Upper lobe of right lung (tissue), 1 donor: ENCODE measurements at regions not wholly inside any gene's neighbourhood (a gene's known extent, or its start where the extent isn't known, plus 50 kb on each side); places are given as distances from the start of the nearest gene placed in this dataset.

Source experiments
- ATAC-seq: fragments of 200-7000 bp; cut with Tn5 transposase; one replicate; pipeline ENCODE4 v1.9.1; 2020; ENCODE audit warnings: mild to moderate bottlenecking, moderate library complexity
- DNase-seq: peaks from one replicate; pipeline ENCODE4 v3.0.0-alpha.2; 2020
- H3K27ac ChIP-seq: fragments of 200-600 bp; one replicate; pipeline ENCODE4 v1.8.0; 2022
- H3K27me3 ChIP-seq: fragments of 200-600 bp; one replicate; pipeline ENCODE4 v1.8.0; 2022; ENCODE audit warnings: mild to moderate bottlenecking
- H3K36me3 ChIP-seq: fragments of 200-600 bp; one replicate; pipeline ENCODE4 v1.8.0; 2022
- H3K4me1 ChIP-seq: fragments of 200-600 bp; one replicate; pipeline ENCODE4 v1.8.0; 2022
- H3K4me3 ChIP-seq: fragments of 200-600 bp; one replicate; pipeline ENCODE4 v1.8.0; 2022; ENCODE audit warnings: mild to moderate bottlenecking
- H3K9me3 ChIP-seq: fragments of 200-600 bp; one replicate; pipeline ENCODE4 v1.8.0; 2022
- intact Hi-C: fragments of 100-400 bp; cut with DNase I; formaldehyde crosslinking; loops from one replicate; pipeline ENCODE4 v1.11.0; 2022
- TF ChIP-seq, protein P1 (sequence below): fragments of 200-600 bp; IDR thresholded peaks from one replicate; pipeline ENCODE4 v1.8.0; 2022; ENCODE audit warnings: antibody characterized with exemption
- donor health status: DM: no; HTN: yes; CAD: no; lungs with severe emphysema.

DNA sequence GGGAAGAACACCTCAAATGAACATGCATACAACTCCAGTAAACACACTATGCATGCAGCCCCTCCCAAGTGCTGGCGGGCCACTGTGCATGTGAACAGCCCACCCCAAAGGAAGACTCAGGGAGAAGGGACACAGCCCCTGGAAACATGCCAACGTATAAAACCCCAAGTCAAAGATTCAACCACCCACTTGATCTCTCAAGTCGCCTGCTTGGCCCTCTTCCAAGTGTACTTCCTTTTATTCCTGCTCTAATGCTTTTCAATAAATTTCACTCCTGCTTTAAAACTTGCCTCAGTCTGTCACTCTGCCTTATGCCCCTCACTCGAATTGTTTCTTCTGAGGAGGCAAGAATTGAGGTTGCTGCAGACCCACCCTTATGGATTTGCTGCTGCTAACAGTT lies 139.1 kb downstream of the C1D start:
- no peak for DNase-seq
- intact Hi-C loops, result no loop called here

DNA sequence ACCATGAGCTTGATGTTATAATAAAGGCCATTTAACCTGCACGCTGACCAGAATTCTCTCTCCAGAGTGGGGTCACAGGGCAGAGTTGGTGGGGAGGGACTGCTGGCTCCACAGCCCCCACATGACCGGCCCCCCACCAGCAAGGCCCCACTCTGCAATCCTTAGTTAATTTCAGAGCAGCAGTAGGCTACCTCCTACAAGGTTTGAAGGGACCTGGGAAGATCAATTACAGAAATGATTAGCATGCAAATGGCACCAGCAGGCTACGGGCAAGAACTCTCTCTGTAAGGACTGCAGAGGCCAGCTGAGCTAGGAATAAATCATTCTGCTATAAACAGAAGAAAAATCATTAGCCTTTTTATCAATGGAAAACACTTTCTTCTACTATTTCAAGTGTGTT lies 135.3 kb downstream of the C1D start:
- Histone ChIP-seq H3K27ac (no peak overlapping the region), H3K27me3 (no peaks in the 10 kb centered on the region), H3K4me1 (no peaks in the 10 kb centered on the region), H3K4me3 (no peak overlapping the region), H3K36me3 (no peaks in the 10 kb centered on the region), H3K9me3 (no peaks in the 10 kb centered on the region)
- no peak for ATAC-seq
- intact Hi-C loops, result no loop called here
- TF ChIP-seq, protein P1, sequence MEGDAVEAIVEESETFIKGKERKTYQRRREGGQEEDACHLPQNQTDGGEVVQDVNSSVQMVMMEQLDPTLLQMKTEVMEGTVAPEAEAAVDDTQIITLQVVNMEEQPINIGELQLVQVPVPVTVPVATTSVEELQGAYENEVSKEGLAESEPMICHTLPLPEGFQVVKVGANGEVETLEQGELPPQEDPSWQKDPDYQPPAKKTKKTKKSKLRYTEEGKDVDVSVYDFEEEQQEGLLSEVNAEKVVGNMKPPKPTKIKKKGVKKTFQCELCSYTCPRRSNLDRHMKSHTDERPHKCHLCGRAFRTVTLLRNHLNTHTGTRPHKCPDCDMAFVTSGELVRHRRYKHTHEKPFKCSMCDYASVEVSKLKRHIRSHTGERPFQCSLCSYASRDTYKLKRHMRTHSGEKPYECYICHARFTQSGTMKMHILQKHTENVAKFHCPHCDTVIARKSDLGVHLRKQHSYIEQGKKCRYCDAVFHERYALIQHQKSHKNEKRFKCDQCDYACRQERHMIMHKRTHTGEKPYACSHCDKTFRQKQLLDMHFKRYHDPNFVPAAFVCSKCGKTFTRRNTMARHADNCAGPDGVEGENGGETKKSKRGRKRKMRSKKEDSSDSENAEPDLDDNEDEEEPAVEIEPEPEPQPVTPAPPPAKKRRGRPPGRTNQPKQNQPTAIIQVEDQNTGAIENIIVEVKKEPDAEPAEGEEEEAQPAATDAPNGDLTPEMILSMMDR, result no peak
- no peak for DNase-seq

More for the DNA sequence above, 139.1 kb downstream of the C1D start:
- Histone ChIP-seq H3K27ac (no peak overlapping the region), H3K9me3 (no peaks in the 10 kb centered on the region), H3K4me3 (no peak overlapping the region), H3K27me3 (no peaks in the 10 kb centered on the region), H3K36me3 (no peaks in the 10 kb centered on the region), H3K4me1 (no peaks in the 10 kb centered on the region)
- no peak for ATAC-seq
- TF ChIP-seq, protein P1, result no peak

DNA sequence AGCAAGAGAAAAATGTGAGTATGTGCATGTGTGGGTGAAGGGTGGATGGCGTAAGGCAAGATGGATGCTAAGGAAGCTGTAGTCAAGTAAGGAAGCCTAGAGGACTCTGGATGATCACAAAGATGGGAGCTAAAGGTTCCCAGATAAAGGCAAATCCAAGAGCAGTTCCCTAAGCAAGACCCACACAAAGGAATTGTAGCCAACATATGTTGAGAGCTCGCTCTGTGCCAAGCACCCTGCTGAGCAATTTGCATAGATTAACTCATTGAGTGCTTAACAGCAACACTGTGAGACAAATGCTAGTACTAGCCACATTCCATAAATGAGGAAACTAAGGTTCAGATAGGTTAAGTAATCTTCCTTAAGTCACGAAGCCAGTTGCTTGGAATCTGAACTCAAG lies 132.6 kb downstream of the C1D start:
- no peak for ATAC-seq
- TF ChIP-seq, protein P1, result no peak
- no peaks in the 10 kb centered on the region for H3K4me1 ChIP-seq
- DNase-seq, result no peak
- H3K27me3 ChIP-seq, result no peaks in the 10 kb centered on the region
- H3K4me3 ChIP-seq, result no peak overlapping the region
- H3K27ac ChIP-seq, result no peak overlapping the region
- intact Hi-C loops, result no loop called here
- H3K36me3 ChIP-seq, result no peaks in the 10 kb centered on the region
- no peaks in the 10 kb centered on the region for H3K9me3 ChIP-seq

DNA sequence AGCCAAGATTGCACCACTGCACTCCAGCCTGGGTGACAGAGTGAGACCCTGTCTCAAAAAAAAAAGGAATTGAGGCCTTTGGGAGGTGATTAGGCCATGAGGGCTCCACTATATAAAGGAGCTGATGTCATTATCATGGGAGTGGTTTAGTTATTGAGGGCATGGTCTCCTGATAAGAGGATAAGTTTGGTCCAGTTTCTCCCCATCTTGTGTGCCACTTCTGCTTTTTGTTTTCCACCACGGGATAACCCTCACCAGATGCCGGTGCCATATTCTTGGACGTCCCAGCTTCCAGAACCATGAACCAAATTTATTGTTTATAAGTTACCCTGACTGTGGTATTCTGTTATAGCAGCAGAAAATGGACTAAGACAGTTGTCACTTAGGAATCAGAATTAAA lies 125.8 kb downstream of the C1D start:
- ATAC-seq (no peak), DNase-seq (no peak)
- no peaks in the 10 kb centered on the region for H3K27me3 ChIP-seq
- no peaks in the 10 kb centered on the region for H3K4me1 ChIP-seq
- H3K4me3 ChIP-seq, result no peak overlapping the region
- intact Hi-C loops, result no loop called here
- H3K9me3 ChIP-seq, result no peaks in the 10 kb centered on the region
- TF ChIP-seq, protein P1, result no peak
- no peaks in the 10 kb centered on the region for H3K36me3 ChIP-seq
- no peak overlapping the region for H3K27ac ChIP-seq

DNA sequence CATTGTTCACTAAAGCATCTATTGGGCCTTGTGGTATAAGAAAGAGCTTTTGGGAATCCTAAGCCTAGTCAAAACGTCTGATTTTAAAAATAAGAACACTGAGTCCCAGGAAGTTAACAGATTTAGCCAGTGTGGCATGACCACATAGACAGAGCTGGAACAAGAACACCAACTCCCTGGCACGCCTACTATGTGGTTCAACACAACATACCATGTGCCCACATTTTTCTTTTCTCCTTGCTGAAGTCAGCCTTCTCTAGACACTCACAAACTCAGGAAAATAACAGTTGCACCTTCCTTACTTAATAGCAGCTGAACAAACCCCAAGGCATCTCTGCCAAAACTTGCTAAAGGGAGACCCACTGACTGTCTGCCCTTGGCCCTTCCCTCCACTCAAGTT lies 124.8 kb downstream of the C1D start:
- Histone ChIP-seq H3K9me3 (no peaks in the 10 kb centered on the region), H3K36me3 (no peaks in the 10 kb centered on the region), H3K27ac (no peak overlapping the region), H3K4me3 (no peak overlapping the region), H3K4me1 (no peaks in the 10 kb centered on the region), H3K27me3 (no peaks in the 10 kb centered on the region)
- intact Hi-C loops, result no loop called here
- TF ChIP-seq, protein P1, result no peak
- DNase-seq (no peak), ATAC-seq (no peak)

DNA sequence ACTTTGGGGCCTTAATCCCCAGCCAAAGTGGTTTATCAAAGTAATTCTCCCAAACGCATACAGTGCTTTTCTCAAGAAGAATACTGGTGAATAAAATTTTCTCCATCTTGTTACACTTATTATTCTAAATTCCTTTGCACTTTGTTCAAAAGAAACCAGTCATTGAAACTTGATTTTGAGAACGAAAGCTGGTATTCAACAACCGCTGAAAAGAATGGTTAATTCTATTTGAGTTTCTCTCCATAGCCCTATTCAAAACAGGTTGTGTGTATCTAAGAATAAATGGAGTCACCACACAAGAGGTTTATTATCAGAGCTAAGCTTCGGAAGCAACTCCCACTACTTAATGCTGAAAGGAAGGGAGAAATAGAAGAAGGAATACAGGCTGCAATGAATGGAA lies 117.7 kb downstream of the C1D start:
- Histone ChIP-seq H3K4me3 (no peak overlapping the region), H3K9me3 (no peaks in the 10 kb centered on the region), H3K4me1 (no peaks in the 10 kb centered on the region), H3K27me3 (no peaks in the 10 kb centered on the region), H3K36me3 (no peaks in the 10 kb centered on the region), H3K27ac (no peak overlapping the region)
- TF ChIP-seq, protein P1, result no peak
- DNase-seq, result no peak
- intact Hi-C loops, result no loop called here
- no peak for ATAC-seq
